NB4 (cell line): ENCODE measurements at regions not wholly inside any gene's neighbourhood (a gene's known extent, or its start where the extent isn't known, plus 50 kb on each side); places are given as distances from the start of the nearest gene placed in this dataset.

Experiments
- DNase-seq: peaks from one replicate; pipeline ENCODE4 v3.0.0; 2010; ENCODE audit warnings: low read depth
- H3K4me3 ChIP-seq: one replicate; pipeline ENCODE4 v1.5.1; 2011; ENCODE audit warnings: mild to moderate bottlenecking, low read depth, low read length, moderate library complexity
- CTCF ChIP-seq: IDR thresholded peaks from one replicate; pipeline ENCODE4 v1.5.1; 2012; ENCODE audit warnings: low read depth, low read length
- MAX ChIP-seq: IDR thresholded peaks from 2 replicates; pipeline ENCODE4 v1.6.1; 2011; ENCODE audit warnings: low read depth, low read length
- MYC ChIP-seq: IDR thresholded peaks from 2 replicates; pipeline ENCODE4 v1.6.1; 2011; ENCODE audit warnings: low read depth, low read length
- POLR2A ChIP-seq: IDR thresholded peaks from 2 replicates; pipeline ENCODE4 v1.6.1; 2011; ENCODE audit warnings: mild to moderate bottlenecking; ENCODE audit not compliant: insufficient read length; ENCODE audit errors: extremely low read depth

- TF ChIP-seq CTCF (no peak), POLR2A (no peak), MYC (no peak), MAX (no peak)
- no peak overlapping the region for H3K4me3 ChIP-seq
- no peak for DNase-seq
Observed at GRCh38 chr20:29296256-29297230, 1960.9 kb upstream of the DEFB115 start.

GRCh38 chr20:29297411-29298270 lies 1959.8 kb upstream of the DEFB115 start:
- no peak overlapping the region for H3K4me3 ChIP-seq
- TF ChIP-seq POLR2A (no peak), CTCF (no peak), MYC (no peak), MAX (no peak)
- no peak for DNase-seq

GRCh38 chr20:29298271-29298590 lies 1959.2 kb upstream of the DEFB115 start:
- TF ChIP-seq MAX (no peak), MYC (no peak), CTCF (no peak), POLR2A (no peak)
- no peak overlapping the region for H3K4me3 ChIP-seq
- no peak for DNase-seq

GRCh38 chr20:29298759-29299613 lies 1958.5 kb upstream of the DEFB115 start:
- no peak overlapping the region for H3K4me3 ChIP-seq
- DNase-seq, result no peak
- TF ChIP-seq MAX (no peak), MYC (no peak), CTCF (no peak), POLR2A (no peak)

GRCh38 chr20:29299811-29300578 lies 1957.5 kb upstream of the DEFB115 start:
- no peak for TF ChIP-seq MAX
- TF ChIP-seq CTCF, result no peak
- TF ChIP-seq POLR2A, result no peak
- no peak for TF ChIP-seq MYC
- no peak overlapping the region for H3K4me3 ChIP-seq
- no peak for DNase-seq
